GM12878 (cell line): ENCODE measurements at regions not wholly inside any gene's neighbourhood (a gene's known extent, or its start where the extent isn't known, plus 50 kb on each side); places are given as distances from the start of the nearest gene placed in this dataset.

Experiments used
- CEBPB ChIP-seq, 2 experiments: fragments of 150-350 bp in 1 of 2; IDR thresholded peaks; 2 replicates each; pipeline ENCODE4 v1.6.1; 2012 to 2014; ENCODE audit warnings: low read depth in 2 of 2, low read length in 2 of 2, borderline replicate concordance in 1 of 2, inconsistent platforms in 1 of 2
- CTCF ChIP-seq, 3 experiments: IDR thresholded peaks in 2 of 3; conservative IDR thresholded peaks in 1 of 3; 2 replicates each; pipeline ENCODE4 v1.5.1; 2011; ENCODE audit warnings: low read depth in 3 of 3, low read length in 3 of 3, mild to moderate bottlenecking in 3 of 3, control low read depth in 2 of 3, moderate library complexity in 2 of 3, inconsistent platforms in 1 of 3, mixed read lengths in 1 of 3; ENCODE audit not compliant: control insufficient read depth in 2 of 3, insufficient read depth in 1 of 3; ENCODE audit errors: extremely low read depth in 1 of 3
- EZH2 ChIP-seq: IDR thresholded peaks from 2 replicates; pipeline ENCODE4 v1.6.1; 2012; ENCODE audit warnings: low read depth, mild to moderate bottlenecking, control low read depth, inconsistent platforms, low read length, borderline replicate concordance; ENCODE audit not compliant: control insufficient read depth
- HDAC6 ChIP-seq: fragments of 200-600 bp; sonication (generic); IDR thresholded peaks from one replicate; pipeline ENCODE4 v1.8.0; 2017; ENCODE audit warnings: antibody characterized with exemption; ENCODE audit not compliant: unreplicated experiment
- HSF1 ChIP-seq: fragments of 150-350 bp; IDR thresholded peaks from 2 replicates; pipeline ENCODE4 v1.6.1; 2014; ENCODE audit warnings: mild to moderate bottlenecking, low read depth, low read length
- NR2C2 ChIP-seq: IDR thresholded peaks from 2 replicates; pipeline ENCODE4 v1.6.1; 2011; ENCODE audit warnings: borderline replicate concordance, low read depth; ENCODE audit not compliant: control insufficient read depth, insufficient read length
- POLR2AphosphoS2 ChIP-seq: IDR thresholded peaks from 2 replicates; pipeline ENCODE4 v1.6.1; 2011; ENCODE audit warnings: low read depth, mild to moderate bottlenecking, low read length, improper control_type of control experiment, moderate library complexity
- ZBED1 ChIP-seq: IDR thresholded peaks from 2 replicates; pipeline ENCODE4 v1.6.1; 2016; ENCODE audit warnings: borderline replicate concordance
- ZBTB40 ChIP-seq: fragments of 450-650 bp; IDR thresholded peaks from 2 replicates; pipeline ENCODE4 v1.6.1; 2016; ENCODE audit warnings: mild to moderate bottlenecking, moderate library complexity, borderline replicate concordance
- ZNF687 ChIP-seq: fragments of 450-650 bp; IDR thresholded peaks from 2 replicates; pipeline ENCODE4 v1.6.1; 2017; ENCODE audit warnings: mild to moderate bottlenecking, moderate library complexity
- ZSCAN29 ChIP-seq: fragments of 450-650 bp; IDR thresholded peaks from 2 replicates; pipeline ENCODE4 v1.6.1; 2017; ENCODE audit warnings: mild to moderate bottlenecking, moderate library complexity

GRCh38 chr1:229122606-229123005 lies 148.3 kb upstream of the RAB4A start:
- TF ChIP-seq EZH2 (no peak), CEBPB (IDR thresholded peaks at IDR 0.05; ENCODE audit: borderline replicate concordance in 1 of 2, low read depth in 2 of 2, low read length in 2 of 2) (no peak), POLR2AphosphoS2 (no peak), ZSCAN29 (no peak), CTCF (IDR thresholded peaks at IDR 0.05 in 2 of 3, conservative IDR thresholded peaks at IDR 0.05 in 1 of 3; ENCODE audit: control insufficient read depth in 2 of 3, extremely low read depth in 1 of 3, insufficient read depth in 1 of 3, low read depth in 3 of 3, low read length in 3 of 3) (no peak), ZNF687 (no peak), NR2C2 (no peak), ZBTB40 (no peak), HDAC6 (no peak), ZBED1 (no peak), HSF1 (no peak)
